ENCODE measurements at regions not wholly inside any gene's neighbourhood (a gene's known extent, or its start where the extent isn't known, plus 50 kb on each side); places are given as distances from the start of the nearest gene placed in this dataset.

- no peak overlapping the region for H2AFZ ChIP-seq
- no peak overlapping the region for H3K4me2 ChIP-seq (ENCODE audit: low read length)
Measured at GRCh38 chr1:99171184-99171813, 93.0 kb upstream of the PLPPR4 start.

DNA sequence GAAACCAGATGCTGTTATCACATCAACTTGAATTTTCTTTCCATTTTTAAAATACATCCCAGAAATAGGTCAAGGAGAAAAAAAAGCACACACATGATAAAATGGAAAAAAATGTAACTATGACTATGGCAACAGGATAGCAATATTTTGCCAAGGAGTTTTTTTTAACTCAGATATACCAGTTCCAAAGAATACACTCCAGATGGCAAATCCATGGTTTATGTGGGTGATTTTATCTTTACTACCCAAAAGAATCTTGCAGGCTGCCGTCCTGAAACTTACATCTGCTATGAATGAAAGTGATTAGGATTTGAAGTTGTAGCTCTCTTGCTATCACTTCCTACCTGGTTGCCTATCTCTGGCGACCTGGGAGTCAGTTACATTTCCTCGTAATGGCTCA lies 91.0 kb upstream of the PLPPR4 start:
- no peak overlapping the region for H3K27ac ChIP-seq
- H3K9me3 ChIP-seq (ENCODE audit: control insufficient read depth, low read length) = no peaks in the 10 kb centered on the region
- H3K27me3 ChIP-seq (ENCODE audit: control insufficient read depth, insufficient read depth, low read length) = no peaks in the 10 kb centered on the region
- H3K79me2 ChIP-seq = no peaks in the 10 kb centered on the region
- H3K4me1 ChIP-seq = no peaks in the 10 kb centered on the region
- no peak overlapping the region for H3K9ac ChIP-seq
- H3K36me3 ChIP-seq (ENCODE audit: control insufficient read depth, insufficient read depth, low read length) = no peaks in the 10 kb centered on the region
- no peak overlapping the region for H3K4me2 ChIP-seq (ENCODE audit: low read length)
- no peak overlapping the region for H3K4me3 ChIP-seq (ENCODE audit: low read depth, low read length)
- TF ChIP-seq CTCF (IDR thresholded peaks at IDR 0.05) = no peak
- no peak overlapping the region for H2AFZ ChIP-seq

More at GRCh38 chr1:99171184-99171813, 93.0 kb upstream of the PLPPR4 start:
- H3K9me3 ChIP-seq (ENCODE audit: control insufficient read depth, low read length) = no peaks in the 10 kb centered on the region
- TF ChIP-seq CTCF (IDR thresholded peaks at IDR 0.05) = no peak
- H3K36me3 ChIP-seq (ENCODE audit: control insufficient read depth, insufficient read depth, low read length) = no peaks in the 10 kb centered on the region
- no peak overlapping the region for H3K4me3 ChIP-seq (ENCODE audit: low read depth, low read length)
- no peaks in the 10 kb centered on the region for H3K79me2 ChIP-seq
- H3K9ac ChIP-seq = no peak overlapping the region
- no peak overlapping the region for H3K27ac ChIP-seq
- no peaks in the 10 kb centered on the region for H3K4me1 ChIP-seq
- H3K27me3 ChIP-seq (ENCODE audit: control insufficient read depth, insufficient read depth, low read length) = no peaks in the 10 kb centered on the region

- H3K4me2 ChIP-seq (ENCODE audit: low read length) = no peak overlapping the region
- H3K79me2 ChIP-seq = no peaks in the 10 kb centered on the region
- no peaks in the 10 kb centered on the region for H3K27me3 ChIP-seq (ENCODE audit: control insufficient read depth, insufficient read depth, low read length)
- no peak overlapping the region for H3K9ac ChIP-seq
- H3K4me3 ChIP-seq (ENCODE audit: low read depth, low read length) = no peak overlapping the region
- no peak for TF ChIP-seq CTCF (IDR thresholded peaks at IDR 0.05)
- H3K36me3 ChIP-seq (ENCODE audit: control insufficient read depth, insufficient read depth, low read length) = no peaks in the 10 kb centered on the region
- H3K27ac ChIP-seq = no peak overlapping the region
- H3K9me3 ChIP-seq (ENCODE audit: control insufficient read depth, low read length) = no peaks in the 10 kb centered on the region
- no peak overlapping the region for H2AFZ ChIP-seq
- H3K4me1 ChIP-seq = no peaks in the 10 kb centered on the region
Measured at GRCh38 chr1:99173900-99174299, 90.4 kb upstream of the PLPPR4 start.

- no peaks in the 10 kb centered on the region for H3K4me1 ChIP-seq
- H3K27me3 ChIP-seq (ENCODE audit: control insufficient read depth, insufficient read depth, low read length) = no peaks in the 10 kb centered on the region
- no peak overlapping the region for H3K27ac ChIP-seq
- H3K4me3 ChIP-seq (ENCODE audit: low read depth, low read length) = no peak overlapping the region
- H2AFZ ChIP-seq = no peak overlapping the region
- no peaks in the 10 kb centered on the region for H3K79me2 ChIP-seq
- no peaks in the 10 kb centered on the region for H3K9me3 ChIP-seq (ENCODE audit: control insufficient read depth, low read length)
- H3K36me3 ChIP-seq (ENCODE audit: control insufficient read depth, insufficient read depth, low read length) = no peaks in the 10 kb centered on the region
- H3K9ac ChIP-seq = no peak overlapping the region
- no peak overlapping the region for H3K4me2 ChIP-seq (ENCODE audit: low read length)
- no peak for TF ChIP-seq CTCF (IDR thresholded peaks at IDR 0.05)
Measured at GRCh38 chr1:99176753-99177152, 87.5 kb upstream of the PLPPR4 start.

DNA sequence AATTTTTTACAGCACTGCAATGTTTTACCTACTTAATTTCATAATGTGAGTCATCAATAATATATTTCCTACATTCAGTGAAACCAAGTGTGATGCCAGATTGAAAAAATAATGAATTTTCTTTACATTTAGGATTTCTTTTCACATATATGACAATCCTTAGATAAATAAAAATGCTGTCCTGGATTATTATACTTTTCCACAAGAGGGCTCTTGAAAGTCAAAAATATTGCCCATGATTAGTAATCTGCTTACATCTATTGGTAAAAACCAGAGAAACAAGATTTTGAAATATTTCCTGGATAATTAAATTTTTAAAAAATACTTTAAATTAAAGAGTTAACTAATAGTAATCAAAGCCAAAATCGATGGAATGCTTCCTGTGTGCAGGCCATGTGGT lies 86.8 kb upstream of the PLPPR4 start:
- no peak for TF ChIP-seq CTCF (IDR thresholded peaks at IDR 0.05)
- H3K4me2 ChIP-seq (ENCODE audit: low read length) = no peak overlapping the region
- H3K79me2 ChIP-seq = no peaks in the 10 kb centered on the region
- H3K9ac ChIP-seq = no peak overlapping the region
- no peaks in the 10 kb centered on the region for H3K27me3 ChIP-seq (ENCODE audit: control insufficient read depth, insufficient read depth, low read length)
- H3K9me3 ChIP-seq (ENCODE audit: control insufficient read depth, low read length) = no peaks in the 10 kb centered on the region
- no peak overlapping the region for H3K4me3 ChIP-seq (ENCODE audit: low read depth, low read length)
- H3K36me3 ChIP-seq (ENCODE audit: control insufficient read depth, insufficient read depth, low read length) = no peaks in the 10 kb centered on the region
- H2AFZ ChIP-seq = no peak overlapping the region
- H3K27ac ChIP-seq = no peak overlapping the region
- H3K4me1 ChIP-seq = no peaks in the 10 kb centered on the region
